ENCODE measurements at regions not wholly inside any gene's neighbourhood (a gene's known extent, or its start where the extent isn't known, plus 50 kb on each side); places are given as distances from the start of the nearest gene placed in this dataset.

DNA sequence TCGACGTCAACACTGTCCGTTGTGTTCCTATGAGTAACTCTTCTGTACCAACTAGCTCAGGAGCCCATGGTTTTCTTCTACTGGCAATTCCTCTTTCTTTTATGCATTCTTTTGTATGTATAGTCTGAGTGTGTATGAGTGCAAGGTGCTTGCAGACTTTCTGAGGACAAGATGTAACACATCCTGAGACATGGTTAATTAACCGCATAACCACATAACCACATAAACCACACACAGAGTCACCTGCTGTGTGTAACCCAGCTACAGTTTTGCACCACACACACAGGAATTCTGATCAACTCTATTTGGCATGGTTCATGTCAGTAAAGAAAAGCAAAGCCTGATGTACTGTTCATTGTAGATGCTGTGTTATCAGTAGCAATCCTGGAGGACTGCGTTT is 98.6 kb downstream of the DACT2 start:
- 80% methylated on average over 2 of the region's 5 CpGs for WGBS (ENCODE audit: insufficient coverage)
- H3K9ac ChIP-seq (ENCODE audit: insufficient read depth, low read length, poor library complexity, severe bottlenecking): no peak overlapping the region
- H3K27ac Mint-ChIP-seq: no peak overlapping the region

DNA sequence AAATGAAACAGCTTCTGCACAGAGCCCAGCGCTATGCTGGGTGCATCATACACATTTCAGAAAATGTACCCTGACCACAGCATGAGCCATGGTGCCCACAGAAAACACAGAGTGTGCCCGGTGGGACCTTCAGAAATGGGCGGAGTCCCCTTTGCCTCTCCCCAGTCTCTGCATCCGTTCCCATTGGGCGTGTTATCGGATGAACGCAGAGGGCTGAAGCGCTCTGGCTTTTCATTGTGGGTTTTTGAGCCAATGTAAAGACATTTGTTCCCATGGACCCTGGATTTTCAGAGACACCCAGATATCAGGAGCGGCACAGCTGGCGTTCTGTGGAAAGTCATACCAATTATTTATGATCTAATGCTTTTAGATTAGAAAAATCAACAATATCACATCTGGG is 99.8 kb downstream of the DACT2 start:
- H4K20me1 ChIP-seq (ENCODE audit: insufficient read depth, low read length): no peaks in the 10 kb centered on the region
- H2AFZ ChIP-seq (ENCODE audit: insufficient read depth, low read depth, low read length, poor library complexity, severe bottlenecking): no peak overlapping the region
- TF ChIP-seq, protein P1, sequence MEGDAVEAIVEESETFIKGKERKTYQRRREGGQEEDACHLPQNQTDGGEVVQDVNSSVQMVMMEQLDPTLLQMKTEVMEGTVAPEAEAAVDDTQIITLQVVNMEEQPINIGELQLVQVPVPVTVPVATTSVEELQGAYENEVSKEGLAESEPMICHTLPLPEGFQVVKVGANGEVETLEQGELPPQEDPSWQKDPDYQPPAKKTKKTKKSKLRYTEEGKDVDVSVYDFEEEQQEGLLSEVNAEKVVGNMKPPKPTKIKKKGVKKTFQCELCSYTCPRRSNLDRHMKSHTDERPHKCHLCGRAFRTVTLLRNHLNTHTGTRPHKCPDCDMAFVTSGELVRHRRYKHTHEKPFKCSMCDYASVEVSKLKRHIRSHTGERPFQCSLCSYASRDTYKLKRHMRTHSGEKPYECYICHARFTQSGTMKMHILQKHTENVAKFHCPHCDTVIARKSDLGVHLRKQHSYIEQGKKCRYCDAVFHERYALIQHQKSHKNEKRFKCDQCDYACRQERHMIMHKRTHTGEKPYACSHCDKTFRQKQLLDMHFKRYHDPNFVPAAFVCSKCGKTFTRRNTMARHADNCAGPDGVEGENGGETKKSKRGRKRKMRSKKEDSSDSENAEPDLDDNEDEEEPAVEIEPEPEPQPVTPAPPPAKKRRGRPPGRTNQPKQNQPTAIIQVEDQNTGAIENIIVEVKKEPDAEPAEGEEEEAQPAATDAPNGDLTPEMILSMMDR (IDR thresholded peaks at IDR 0.05): no peak
- WGBS (ENCODE audit: insufficient coverage): 94% methylated on average over 6 of the region's 10 CpGs
- intact Hi-C loops (cut with micrococcal nuclease): no loop called here
- no peaks in the 10 kb centered on the region for H3K4me1 ChIP-seq (ENCODE audit: control insufficient read depth in 1 of 2, insufficient read depth in 2 of 2, low read length in 2 of 2)
- no peaks in the 10 kb centered on the region for H3K36me3 ChIP-seq (replicated peaks in 1 of 2; ENCODE audit: control insufficient read depth in 1 of 2, insufficient read depth in 2 of 2, low read length in 2 of 2)
- no peak for DNase-seq
- H3K27ac ChIP-seq (ENCODE audit: low read depth in 1 of 2, low read length in 2 of 2): no peak overlapping the region
- no peaks in the 10 kb centered on the region for H3K79me2 ChIP-seq (ENCODE audit: insufficient read depth, low read length)
- Mint-ChIP-seq H3K36me3 (no peaks in the 10 kb centered on the region), H3K27ac (no peak overlapping the region), H3K9me3 (peaks cover 0 to 2% (median 0%) of the 10 kb centered on the region in 7 donors), H3K27me3 (ENCODE audit: low read depth in 3 of 3) (peaks cover 0 to 6% (median 2%) of the 10 kb centered on the region in 3 donors), H3K4me3 (no peak overlapping the region), H3K4me1 (no peaks in the 10 kb centered on the region)
- H3K9me3 ChIP-seq (replicated peaks in 1 of 2; ENCODE audit: control insufficient read depth in 1 of 2, insufficient read depth in 1 of 2, low read length in 2 of 2): no peaks in the 10 kb centered on the region
- no peak overlapping the region for H3K9ac ChIP-seq (ENCODE audit: insufficient read depth, low read length, poor library complexity, severe bottlenecking)
- no peak overlapping the region for H3K4me3 ChIP-seq (replicated peaks in 1 of 3; ENCODE audit: low read depth in 2 of 3, low read length in 3 of 3)
- H3K27me3 ChIP-seq (ENCODE audit: control insufficient read depth in 2 of 2, insufficient read depth in 2 of 2, low read length in 2 of 2): no peaks in the 10 kb centered on the region
- H3K4me2 ChIP-seq (replicated peaks; ENCODE audit: extremely low read depth, low read length, poor library complexity, severe bottlenecking): no peak overlapping the region

More for the DNA sequence above, 98.6 kb downstream of the DACT2 start:
- Mint-ChIP-seq H3K9me3 (peaks cover 0 to 2% (median 0%) of the 10 kb centered on the region in 7 donors), H3K36me3 (no peaks in the 10 kb centered on the region), H3K27me3 (ENCODE audit: low read depth in 3 of 3) (peaks cover 2 to 8% (median 2%) of the 10 kb centered on the region in 3 donors), H3K4me1 (no peaks in the 10 kb centered on the region), H3K4me3 (no peak overlapping the region)
- TF ChIP-seq, protein P1 (IDR thresholded peaks at IDR 0.05): no peak
- no peak overlapping the region for H3K27ac ChIP-seq (ENCODE audit: low read depth in 1 of 2, low read length in 2 of 2)
- no peaks in the 10 kb centered on the region for H3K36me3 ChIP-seq (replicated peaks in 1 of 2; ENCODE audit: control insufficient read depth in 1 of 2, insufficient read depth in 2 of 2, low read length in 2 of 2)
- H3K27me3 ChIP-seq (ENCODE audit: control insufficient read depth in 2 of 2, insufficient read depth in 2 of 2, low read length in 2 of 2): no peaks in the 10 kb centered on the region
- DNase-seq: no peak
- H2AFZ ChIP-seq (ENCODE audit: insufficient read depth, low read depth, low read length, poor library complexity, severe bottlenecking): no peak overlapping the region
- no peak overlapping the region for H3K4me3 ChIP-seq (replicated peaks in 1 of 3; ENCODE audit: low read depth in 2 of 3, low read length in 3 of 3)
- no peaks in the 10 kb centered on the region for H4K20me1 ChIP-seq (ENCODE audit: insufficient read depth, low read length)
- H3K4me2 ChIP-seq (replicated peaks; ENCODE audit: extremely low read depth, low read length, poor library complexity, severe bottlenecking): no peak overlapping the region
- H3K9me3 ChIP-seq (replicated peaks in 1 of 2; ENCODE audit: control insufficient read depth in 1 of 2, insufficient read depth in 1 of 2, low read length in 2 of 2): no peaks in the 10 kb centered on the region
- intact Hi-C loops (cut with micrococcal nuclease): no loop called here
- H3K79me2 ChIP-seq (ENCODE audit: insufficient read depth, low read length): no peaks in the 10 kb centered on the region
- no peaks in the 10 kb centered on the region for H3K4me1 ChIP-seq (ENCODE audit: control insufficient read depth in 1 of 2, insufficient read depth in 2 of 2, low read length in 2 of 2)

Data from CD14-positive monocyte (primary cell).